IMR-90 (cell line): ENCODE measurements at regions not wholly inside any gene's neighbourhood (a gene's known extent, or its start where the extent isn't known, plus 50 kb on each side); places are given as distances from the start of the nearest gene placed in this dataset.

Source experiments
- ATAC-seq: fragments of 200-7000 bp; cut with Tn5 transposase; 2 replicates; pipeline ENCODE4 v1.9.1; 2020; ENCODE audit warnings: low read depth, mild to moderate bottlenecking, moderate library complexity
- BruUV-seq: library from RNA; stranded (reverse); fragments of 400-500 nt; replicated peaks from 2 replicates; lab custom pipeline; 2021; lab: Mats Ljungman, UMichigan
- CTCF ChIA-PET: fragments of 300-600 bp; formaldehyde crosslinking; extraction: SDS; loops from one replicate; lab custom pipeline; 2021; ENCODE audit warnings: antibody characterized with exemption; lab: Yijun Ruan, JAX
- POLR2A ChIA-PET: fragments of 300-600 bp; sonication (Branson Sonifier 250); formaldehyde crosslinking; loops from one replicate; lab custom pipeline; 2022; ENCODE audit warnings: antibody characterized with exemption; ENCODE audit not compliant: unreplicated experiment; lab: Charles Lee
- DNase-seq: peaks from one replicate; pipeline ENCODE4 v3.0.0; 2013
- H2AFZ ChIP-seq: replicated peaks from 2 replicates; pipeline ENCODE3; 2013; ENCODE audit warnings: low read length, mild to moderate bottlenecking; ENCODE audit not compliant: poor library complexity
- H2AK5ac ChIP-seq: 2 replicates; pipeline ENCODE4 v1.6.1; 2013; ENCODE audit warnings: low read depth, low read length, inconsistent platforms
- H2AK9ac ChIP-seq: replicated peaks from 2 replicates; pipeline ENCODE3; 2013; ENCODE audit warnings: mild to moderate bottlenecking, low read depth, low read length, moderate library complexity; ENCODE audit not compliant: poor library complexity
- H2BK120ac ChIP-seq: 2 replicates; pipeline ENCODE4 v1.6.1; 2013; ENCODE audit warnings: low read depth, low read length, inconsistent platforms
- H2BK15ac ChIP-seq: 3 replicates; pipeline ENCODE4 v1.6.1; 2013; ENCODE audit warnings: low read depth, low read length, inconsistent platforms
- H2BK20ac ChIP-seq: 2 replicates; pipeline ENCODE4 v1.6.1; 2013; ENCODE audit warnings: low read depth, mild to moderate bottlenecking, inconsistent platforms, low read length, moderate library complexity
- H2BK5ac ChIP-seq: 2 replicates; pipeline ENCODE4 v1.6.1; 2013; ENCODE audit warnings: mild to moderate bottlenecking, low read depth, low read length, inconsistent platforms; ENCODE audit not compliant: poor library complexity, severe bottlenecking
- H3K14ac ChIP-seq: replicated peaks from 2 replicates; pipeline ENCODE4 v1.6.1; 2013; ENCODE audit warnings: low read depth, low read length, inconsistent platforms
- H3K18ac ChIP-seq: 2 replicates; pipeline ENCODE4 v1.6.1; 2013; ENCODE audit warnings: low read depth, low read length, control low read depth
- H3K23ac ChIP-seq: 2 replicates; pipeline ENCODE4 v1.6.1; 2013; ENCODE audit warnings: low read depth, low read length, inconsistent platforms
- H3K27ac ChIP-seq: 2 replicates; pipeline ENCODE4 v1.5.1; 2013; ENCODE audit warnings: mild to moderate bottlenecking, control low read depth, low read length; ENCODE audit not compliant: insufficient read depth
- H3K27me3 ChIP-seq: 2 replicates; pipeline ENCODE4 v1.6.1; 2013; ENCODE audit warnings: low read length; ENCODE audit not compliant: control insufficient read depth, insufficient read depth
- H3K36me3 ChIP-seq: 2 replicates; pipeline ENCODE4 v1.6.1; 2013; ENCODE audit warnings: low read length, mixed read lengths; ENCODE audit not compliant: control insufficient read depth, insufficient read depth
- H3K4ac ChIP-seq: 2 replicates; pipeline ENCODE4 v1.6.1; 2013; ENCODE audit warnings: low read depth, low read length, inconsistent platforms
- H3K4me1 ChIP-seq: 2 replicates; pipeline ENCODE4 v1.6.1; 2013; ENCODE audit warnings: low read length, mixed read lengths; ENCODE audit not compliant: control insufficient read depth, insufficient read depth
- H3K4me2 ChIP-seq: 2 replicates; pipeline ENCODE4 v1.6.1; 2013; ENCODE audit warnings: low read depth, mild to moderate bottlenecking, control low read depth, low read length, moderate library complexity
- H3K4me3 ChIP-seq: 2 replicates; pipeline ENCODE4 v1.5.1; 2013; ENCODE audit warnings: low read depth, mild to moderate bottlenecking, control low read depth, low read length, moderate library complexity; ENCODE audit not compliant: insufficient read depth
- H3K56ac ChIP-seq: 2 replicates; pipeline ENCODE4 v1.6.1; 2013; ENCODE audit warnings: low read length, inconsistent platforms; ENCODE audit not compliant: insufficient read depth; ENCODE audit errors: extremely low read depth
- H3K79me1 ChIP-seq, 2 experiments: 2 replicates each; pipeline ENCODE4 v1.6.1; 2013; ENCODE audit warnings: low read length in 2 of 2, inconsistent platforms in 1 of 2, low read depth in 1 of 2
- H3K9ac ChIP-seq: 2 replicates; pipeline ENCODE4 v1.6.1; 2013; ENCODE audit warnings: low read depth, low read length, control low read depth
- H3K9me1 ChIP-seq: 2 replicates; pipeline ENCODE4 v1.6.1; 2013; ENCODE audit warnings: low read length, inconsistent platforms; ENCODE audit not compliant: insufficient read depth
- H3K9me3 ChIP-seq: 2 replicates; pipeline ENCODE4 v1.6.1; 2013; ENCODE audit warnings: low read length; ENCODE audit not compliant: control insufficient read depth, insufficient read depth
- H4K20me1 ChIP-seq: 2 replicates; pipeline ENCODE4 v1.6.1; 2013; ENCODE audit warnings: low read length, inconsistent platforms; ENCODE audit not compliant: insufficient read depth
- H4K5ac ChIP-seq: 2 replicates; pipeline ENCODE4 v1.6.1; 2013; ENCODE audit warnings: mild to moderate bottlenecking, low read depth, low read length, control low read depth
- H4K8ac ChIP-seq, 2 experiments: 2 replicates each; pipeline ENCODE4 v1.6.1; 2013; ENCODE audit warnings: low read depth in 2 of 2, low read length in 2 of 2, control low read depth in 1 of 2, inconsistent platforms in 1 of 2
- H4K91ac ChIP-seq: 2 replicates; pipeline ENCODE4 v1.6.1; 2013; ENCODE audit warnings: low read depth, low read length, inconsistent platforms; ENCODE audit not compliant: insufficient read depth
- NFE2L2 ChIP-seq: fragments of 150-350 bp; IDR thresholded peaks from 2 replicates; pipeline ENCODE4 v1.6.1; 2016; ENCODE audit warnings: low read depth, mild to moderate bottlenecking, low read length
- RFX5 ChIP-seq: IDR thresholded peaks from 2 replicates; pipeline ENCODE4 v1.8.0; 2012; ENCODE audit warnings: low read depth, mild to moderate bottlenecking, low read length, moderate library complexity
- dilution Hi-C: fragments of 300-500 bp; cut with HindIII; formaldehyde crosslinking; loops from one replicate; pipeline ENCODE4 v1.14.3; 2018; ENCODE audit warnings: low sequenced_read_pairs; ENCODE audit not compliant: unreplicated experiment
- in situ Hi-C: fragments of 300-500 bp; cut with MboI; formaldehyde crosslinking; loops from 3 replicates; pipeline ENCODE4 v1.14.3; 2019; ENCODE audit warnings: low sequenced_read_pairs, inconsistent platforms, mixed read lengths
- intact Hi-C: fragments of 100-400 bp; cut with micrococcal nuclease; formaldehyde crosslinking; loops from 2 replicates; pipeline ENCODE4 v1.10.0; 2022

GRCh38 chr3:161586556-161587235 is 90.1 kb downstream of the OTOL1 start:
- BruUV-seq, result no TSS peak
- Histone ChIP-seq H3K4me3 (no peak overlapping the region), H4K20me1 (no peaks in the 10 kb centered on the region), H3K27me3 (no peaks in the 10 kb centered on the region), H3K9me1 (no peaks in the 10 kb centered on the region), H2BK5ac (no peak overlapping the region), H3K9ac (no peak overlapping the region), H3K4me1 (no peaks in the 10 kb centered on the region), H2AK5ac (no peak overlapping the region), H3K18ac (no peak overlapping the region), H3K36me3 (no peaks in the 10 kb centered on the region), H3K23ac (no peak overlapping the region), H4K91ac (no peak overlapping the region), H2BK20ac (no peak overlapping the region), H2AFZ (no peak overlapping the region), H4K5ac (no peak overlapping the region), H3K4me2 (no peak overlapping the region), H4K8ac (no peak overlapping the region), H3K79me1 (no peaks in the 10 kb centered on the region), H2BK120ac (no peak overlapping the region), H2AK9ac (no peak overlapping the region), H3K27ac (no peak overlapping the region), H3K4ac (no peak overlapping the region), H2BK15ac (no peak overlapping the region), H3K9me3 (peaks cover 4% of the 10 kb centered on the region; the same call in 1 of the 2 replicates), H3K56ac (no peak overlapping the region), H3K14ac (no peak overlapping the region)
- in situ Hi-C loops, result no loop called here
- POLR2A ChIA-PET, result interaction anchor here (0.6 kb wide), 1 partner anchor 120 kb away, joined by 3 read pairs; no protein-coding TSS in a partner anchor
- DNase-seq (no peak), ATAC-seq (no peak)
- dilution Hi-C loops, result no loop called here
- TF ChIP-seq RFX5 (no peak), NFE2L2 (no peak)
- CTCF ChIA-PET, result no interaction called here
- intact Hi-C loops, result no loop called here
